Pulmonary artery endothelial cell (primary cell): ENCODE measurements at regions not wholly inside any gene's neighbourhood (a gene's known extent, or its start where the extent isn't known, plus 50 kb on each side); places are given as distances from the start of the nearest gene placed in this dataset.

Source experiments
- DNase-seq: peaks from one replicate; pipeline ENCODE4 v3.0.0-alpha.2; 2011; ENCODE audit warnings: low read depth, low spot score

- no peak for DNase-seq
These were observed 934.2 kb upstream of the RAG2 start for GRCh38 chr11:37532271-37532670.

- DNase-seq, result no peak
These were observed 929.5 kb upstream of the RAG2 start for GRCh38 chr11:37527545-37527944.

DNA sequence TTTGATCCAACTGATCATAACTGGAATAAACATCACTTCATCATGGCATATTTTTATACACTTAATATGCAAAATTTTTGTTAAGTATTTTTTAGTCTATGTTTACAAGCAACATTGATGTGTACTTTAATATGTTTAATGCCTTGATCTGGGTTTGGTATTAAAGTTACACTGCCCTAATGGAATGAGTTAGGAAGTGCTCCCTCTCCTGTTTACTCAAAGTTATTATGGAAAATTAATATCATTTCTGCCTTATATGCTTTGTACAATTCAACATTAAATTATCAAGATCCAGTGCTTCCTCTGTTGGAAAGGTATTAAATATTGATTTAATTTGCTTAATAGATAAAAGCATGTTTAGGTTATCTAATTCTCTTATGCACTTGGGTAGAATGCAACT lies 927.3 kb upstream of the RAG2 start:
- DNase-seq, result no peak

- DNase-seq, result no peak
These were observed 921.7 kb upstream of the RAG2 start for GRCh38 chr11:37519781-37520180.

DNA sequence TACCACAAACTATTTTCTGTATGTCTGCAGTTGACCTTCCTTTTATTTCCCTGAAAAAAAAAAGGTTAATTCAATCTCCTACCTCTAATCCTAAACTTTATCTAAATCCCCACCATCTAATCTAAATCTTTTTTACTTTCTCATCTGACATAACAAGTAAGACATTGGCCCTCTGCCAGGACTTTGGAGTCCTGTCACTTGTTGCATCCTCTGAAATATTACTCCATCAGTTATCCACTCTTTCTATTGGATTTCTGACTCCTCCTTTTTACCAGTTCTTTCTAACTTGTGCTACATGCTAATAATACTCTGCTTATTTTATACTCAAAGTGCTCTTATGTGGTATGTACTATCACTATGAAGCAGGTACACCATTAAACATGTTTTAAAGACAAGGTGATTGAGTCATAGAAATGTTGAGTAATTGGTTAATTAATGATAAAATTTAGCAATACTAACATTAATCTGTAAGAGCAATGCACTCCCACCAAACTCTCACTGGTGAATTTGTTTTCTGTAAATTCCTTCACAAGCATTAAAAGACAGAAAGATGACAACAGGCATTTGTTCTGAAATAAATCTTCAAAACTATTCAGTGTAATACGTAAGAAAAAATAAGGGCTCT lies 914.2 kb upstream of the RAG2 start:
- DNase-seq, result no peak

DNA sequence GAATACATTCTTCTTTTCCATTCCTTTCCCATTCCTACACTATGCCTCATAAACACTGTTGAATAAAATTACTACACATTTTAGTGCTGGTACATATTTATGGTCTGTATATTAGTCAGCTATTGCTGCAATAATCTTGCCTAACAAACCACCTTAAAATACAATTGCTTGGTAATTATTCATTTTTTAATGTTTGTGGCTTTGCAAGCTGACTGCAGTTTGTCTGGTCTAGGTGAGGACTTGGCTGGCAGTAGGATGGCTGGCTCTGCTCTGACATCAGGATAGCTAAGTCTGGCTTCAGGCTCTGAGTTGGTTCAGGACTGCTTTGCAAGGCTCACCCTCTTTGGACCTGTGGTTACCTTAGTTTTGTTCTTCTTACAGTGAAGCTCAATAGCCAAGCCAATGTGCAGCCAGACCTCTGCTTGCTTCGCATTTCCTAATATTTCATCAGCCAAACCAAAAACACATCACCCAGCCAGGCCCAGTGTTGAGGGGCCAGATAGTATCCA lies 913.4 kb upstream of the RAG2 start:
- no peak for DNase-seq

DNA sequence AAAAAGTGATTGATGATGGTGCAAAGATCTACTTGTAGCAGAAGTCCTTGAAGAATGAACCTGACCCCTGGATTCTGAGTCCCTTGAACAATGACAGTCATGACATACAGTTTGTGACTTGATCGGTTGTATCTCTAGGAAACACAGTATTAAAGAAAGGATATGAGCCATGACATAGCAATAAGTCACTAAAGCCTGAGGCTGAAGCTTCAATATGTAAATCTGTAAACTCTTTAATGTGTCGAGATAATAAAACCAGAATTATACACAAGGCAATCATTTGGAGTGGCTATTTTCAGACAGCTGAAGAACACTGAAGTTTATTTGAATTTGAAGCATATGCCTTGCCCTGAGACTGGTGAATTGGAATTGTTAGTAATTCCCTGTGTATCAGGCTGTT lies 911.5 kb upstream of the RAG2 start:
- no peak for DNase-seq

- no peak for DNase-seq
These were observed 908.5 kb upstream of the RAG2 start for GRCh38 chr11:37506531-37506930.

DNA sequence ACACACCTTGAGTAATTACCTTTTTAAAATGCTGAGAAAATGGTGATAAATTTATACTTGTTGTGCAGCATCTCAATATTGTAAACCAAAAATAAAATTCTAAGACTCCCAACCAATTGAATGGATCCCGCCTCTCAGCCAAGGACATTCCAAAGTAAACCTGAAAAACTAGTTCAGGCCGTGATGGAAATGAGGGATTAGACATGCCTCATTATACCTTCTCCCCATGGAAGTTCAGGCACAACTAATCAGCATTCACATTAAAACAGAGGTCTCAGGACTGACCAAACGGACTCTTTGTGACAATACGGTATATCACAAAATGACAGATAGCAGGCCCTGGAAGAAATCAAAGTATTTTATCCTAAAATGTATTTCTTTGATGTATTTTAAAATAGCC lies 907.4 kb upstream of the RAG2 start:
- no peak for DNase-seq

GRCh38 chr11:37504921-37505320 lies 906.9 kb upstream of the RAG2 start:
- DNase-seq, result no peak

GRCh38 chr11:37504060-37504611 lies 906.1 kb upstream of the RAG2 start:
- no peak for DNase-seq

GRCh38 chr11:37503411-37504059 lies 905.5 kb upstream of the RAG2 start:
- DNase-seq, result no peak

- DNase-seq, result no peak
These were observed 904.2 kb upstream of the RAG2 start for GRCh38 chr11:37502202-37502601.

DNA sequence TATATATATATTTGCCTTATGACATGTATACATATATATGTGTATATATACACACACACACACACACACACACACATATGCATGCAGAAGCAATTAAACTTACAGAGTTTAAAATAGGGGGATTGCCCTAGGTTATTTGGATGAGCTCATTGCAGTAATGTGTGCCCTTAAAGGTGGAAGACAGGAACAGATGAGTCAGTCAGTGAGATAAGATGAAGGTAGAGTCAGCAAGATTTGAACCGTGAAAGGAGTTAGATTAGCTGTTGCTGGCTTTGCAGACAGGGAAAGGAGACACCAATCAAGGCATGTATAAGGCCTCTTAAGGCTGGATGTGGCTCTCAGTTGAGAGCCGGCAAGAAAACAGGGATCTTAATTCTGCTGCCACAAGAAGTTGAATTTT lies 902.4 kb upstream of the RAG2 start:
- DNase-seq, result no peak

- no peak for DNase-seq
These were observed 899.3 kb upstream of the RAG2 start for GRCh38 chr11:37497326-37497725.

GRCh38 chr11:37496201-37496600 lies 898.2 kb upstream of the RAG2 start:
- DNase-seq, result no peak

DNA sequence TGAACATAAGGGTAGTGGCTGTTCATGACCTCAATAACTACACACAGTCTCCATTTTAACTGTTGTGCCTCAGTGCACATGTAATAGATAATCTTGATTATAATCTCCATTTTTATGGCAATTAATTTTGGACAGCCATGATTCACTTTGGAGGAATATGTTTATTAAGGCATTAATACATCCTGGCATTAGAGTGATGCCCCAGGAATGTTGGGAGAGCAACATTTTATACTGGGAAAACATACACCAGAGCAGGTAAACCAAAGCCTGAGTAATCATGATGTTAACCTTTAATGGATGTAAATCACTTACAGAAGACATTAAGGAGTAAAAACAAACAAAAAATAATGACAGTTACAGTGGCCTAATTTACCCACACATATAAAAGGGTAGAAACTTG lies 886.3 kb upstream of the RAG2 start:
- no peak for DNase-seq

DNA sequence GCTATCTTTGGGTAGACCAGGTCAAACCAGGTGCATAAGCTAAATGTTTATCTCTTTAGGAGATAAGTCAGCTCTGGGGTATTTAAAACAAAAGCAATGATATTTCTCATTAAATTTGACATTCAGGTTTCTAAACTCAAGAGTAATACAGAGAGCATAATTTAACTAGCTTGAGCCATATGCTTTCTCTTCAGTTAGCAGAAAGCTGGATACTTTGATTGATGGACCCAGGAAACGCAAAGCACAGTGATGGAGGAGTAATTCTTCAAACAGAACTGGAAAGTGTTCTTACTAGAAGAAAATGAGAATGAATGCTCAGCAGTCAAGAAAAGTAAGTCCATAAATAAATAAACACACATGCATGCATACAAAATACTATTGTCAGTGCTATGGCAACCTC lies 885.7 kb upstream of the RAG2 start:
- DNase-seq, result no peak

DNA sequence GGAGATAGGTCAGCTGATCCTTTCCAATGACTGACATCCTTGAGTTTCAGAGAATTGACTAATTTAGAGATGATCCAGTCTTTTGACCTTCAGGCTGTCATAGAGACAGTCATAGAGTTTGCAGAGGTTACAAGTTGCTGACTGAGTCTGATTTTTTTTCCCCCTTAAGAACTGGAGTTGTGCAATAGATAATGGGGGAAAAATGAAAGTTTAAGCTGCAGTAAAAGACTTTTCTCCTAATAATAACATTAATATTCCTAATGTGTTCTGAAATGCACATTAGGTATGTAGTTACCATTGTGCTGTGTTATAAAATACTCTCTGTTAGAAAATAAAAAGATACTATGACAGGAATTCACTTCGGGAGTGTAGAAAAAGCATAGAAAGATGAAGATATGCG lies 876.9 kb upstream of the RAG2 start:
- no peak for DNase-seq

- DNase-seq, result no peak
These were observed 870.3 kb upstream of the RAG2 start for GRCh38 chr11:37468344-37468743.

- DNase-seq, result no peak
These were observed 867.2 kb upstream of the RAG2 start for GRCh38 chr11:37465221-37465620.

GRCh38 chr11:37459456-37459855 lies 861.4 kb upstream of the RAG2 start:
- no peak for DNase-seq

DNA sequence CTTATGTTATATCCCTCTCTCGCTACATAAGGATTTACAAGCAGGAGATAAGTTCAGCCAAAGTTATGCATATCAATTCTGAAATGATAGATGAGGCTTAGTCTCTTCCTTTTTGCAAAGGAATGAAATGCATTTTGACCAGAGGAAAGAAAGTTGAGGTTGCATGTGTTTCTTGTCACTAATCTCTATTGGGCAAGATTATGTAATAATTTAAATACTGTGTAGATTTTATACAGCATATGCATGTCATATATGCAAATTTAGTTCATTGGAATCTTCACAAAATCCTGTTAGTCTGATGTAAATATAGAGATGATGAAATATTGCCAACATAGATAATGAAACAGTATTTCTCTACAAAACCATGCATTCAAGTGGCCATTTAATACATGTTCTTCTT lies 858.7 kb upstream of the RAG2 start:
- no peak for DNase-seq
